ENCODE measurements at regions not wholly inside any gene's neighbourhood (a gene's known extent, or its start where the extent isn't known, plus 50 kb on each side); places are given as distances from the start of the nearest gene placed in this dataset.
A peak's percentile ranks its signal among the peaks of the same experiment; 100 is the strongest.

- intact Hi-C loops (cut with micrococcal nuclease) = no loop called here
- H3K4me1 Mint-ChIP-seq = peaks cover 2 to 9% (median 5%) of the 10 kb centered on the region in 4 donors
- DNase-seq = no peak
- peaks cover 0 to 23% (median 21%) of the 10 kb centered on the region in 8 donors for H3K9me3 Mint-ChIP-seq
- no peak overlapping the region for H3K4me3 Mint-ChIP-seq
- ChIA-PET CTCF (ENCODE audit: partially characterized antibody) (interaction anchor here (1.0 to 3.2 kb wide), 4 partner anchors 12 to 205 kb away, joined by 3 to 13 read pairs (median 4); no protein-coding TSS in a partner anchor), POLR2A (ENCODE audit: partially characterized antibody) (no interaction called here)
- peaks cover 7% of the 10 kb centered on the region for H3K4me1 ChIP-seq (ENCODE audit: insufficient read depth, low read length)
- H3K27me3 ChIP-seq (ENCODE audit: insufficient read depth, low read length) = peaks cover under 1% of the 10 kb centered on the region
- H3K36me3 ChIP-seq (ENCODE audit: insufficient read depth, low read length) = no peaks in the 10 kb centered on the region
- H3K27ac ChIP-seq (ENCODE audit: low read depth, low read length) = no peak overlapping the region
- no peak overlapping the region for H3K27ac Mint-ChIP-seq
- no peaks in the 10 kb centered on the region for H3K9me3 ChIP-seq (ENCODE audit: control insufficient read depth in 1 of 2, low read length in 2 of 2)
- no peak overlapping the region for H3K4me3 ChIP-seq (ENCODE audit: low read length in 2 of 2)
- H3K27me3 Mint-ChIP-seq = peaks cover 17 to 24% of the 10 kb centered on the region in 2 donors
- peaks cover 0 to 8% of the 10 kb centered on the region in 2 donors for H3K36me3 Mint-ChIP-seq
Measured at GRCh38 chr11:123258877-123259276, 63.8 kb upstream of the CLMP start.

DNA sequence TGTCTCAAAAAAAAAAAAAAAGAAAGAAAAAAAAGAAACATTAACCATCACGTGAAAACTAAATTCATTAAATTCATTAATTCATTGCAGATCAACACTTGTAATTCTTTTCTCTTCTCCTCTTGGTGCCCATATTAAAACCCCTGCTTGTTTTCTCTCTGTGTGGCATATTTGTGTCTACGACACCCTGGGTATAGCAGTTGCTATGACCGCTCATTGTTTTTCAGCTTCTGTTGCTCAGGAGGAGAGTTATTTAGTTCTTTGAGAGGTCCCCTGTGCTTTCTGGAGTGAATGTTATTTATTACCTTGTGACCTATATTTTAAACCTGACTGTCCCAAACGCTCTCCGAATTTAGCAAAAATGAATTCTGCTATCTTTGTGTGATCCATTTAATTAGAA, 62.3 kb upstream of the CLMP start:
- peaks cover 7% of the 10 kb centered on the region for H3K4me1 ChIP-seq (ENCODE audit: insufficient read depth, low read length)
- no peaks in the 10 kb centered on the region for H3K27me3 ChIP-seq (ENCODE audit: insufficient read depth, low read length)
- H3K27ac Mint-ChIP-seq = no peak overlapping the region
- H3K4me3 ChIP-seq (ENCODE audit: low read length in 2 of 2) = no peak overlapping the region
- peaks cover 0 to 23% (median 21%) of the 10 kb centered on the region in 8 donors for H3K9me3 Mint-ChIP-seq
- CTCF ChIA-PET (ENCODE audit: partially characterized antibody) = interaction anchor here (0.7 to 3.2 kb wide), 2 partner anchors 10 to 105 kb away, joined by 3 to 13 read pairs; no protein-coding TSS in a partner anchor
- H3K36me3 ChIP-seq (ENCODE audit: insufficient read depth, low read length) = no peaks in the 10 kb centered on the region
- H3K4me3 Mint-ChIP-seq = no peak overlapping the region
- intact Hi-C loops (cut with micrococcal nuclease) = no loop called here
- no peak overlapping the region for H3K27ac ChIP-seq (ENCODE audit: low read depth, low read length)
- POLR2A ChIA-PET (ENCODE audit: partially characterized antibody) = no interaction called here
- DNase-seq = no peak
- peaks cover 2 to 9% (median 5%) of the 10 kb centered on the region in 4 donors for H3K4me1 Mint-ChIP-seq
- H3K9me3 ChIP-seq (ENCODE audit: control insufficient read depth in 1 of 2, low read length in 2 of 2) = no peaks in the 10 kb centered on the region
- H3K27me3 Mint-ChIP-seq = peaks cover 14 to 17% of the 10 kb centered on the region in 2 donors
- H3K36me3 Mint-ChIP-seq = peaks cover 0 to 8% of the 10 kb centered on the region in 2 donors

DNA sequence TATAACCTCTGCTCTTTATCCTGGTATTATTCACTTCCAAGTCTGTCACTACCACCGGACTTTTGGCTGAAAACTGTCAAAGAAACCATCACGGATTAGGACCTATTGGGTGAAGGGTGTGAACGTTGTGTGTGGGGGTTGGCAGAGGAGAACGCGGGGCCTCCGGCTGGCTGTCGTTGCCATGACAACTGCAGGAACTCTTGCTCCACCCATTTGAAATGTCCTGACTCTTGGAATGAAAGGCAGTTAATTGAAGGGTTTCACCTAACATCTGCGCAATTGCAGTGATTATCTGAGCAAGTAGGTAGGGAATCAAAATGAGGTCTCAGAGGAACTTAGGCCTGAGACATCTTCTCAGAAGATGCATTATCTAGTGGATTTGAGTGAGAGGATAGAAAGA, 60.9 kb upstream of the CLMP start:
- Mint-ChIP-seq H3K9me3 (peaks cover 0 to 23% (median 21%) of the 10 kb centered on the region in 8 donors), H3K27me3 (peaks cover 13 to 14% of the 10 kb centered on the region in 2 donors), H3K27ac (peak overlapping the region in 1 of 7 donors; percentile 28), H3K36me3 (peaks cover 0 to 8% of the 10 kb centered on the region in 2 donors), H3K4me1 (no peaks in the 10 kb centered on the region), H3K4me3 (no peak overlapping the region)
- Histone ChIP-seq H3K27ac (ENCODE audit: low read depth, low read length) (no peak overlapping the region), H3K4me3 (ENCODE audit: low read length in 2 of 2) (no peak overlapping the region), H3K9me3 (ENCODE audit: control insufficient read depth in 1 of 2, low read length in 2 of 2) (no peaks in the 10 kb centered on the region), H3K27me3 (ENCODE audit: insufficient read depth, low read length) (no peaks in the 10 kb centered on the region), H3K4me1 (ENCODE audit: insufficient read depth, low read length) (no peaks in the 10 kb centered on the region), H3K36me3 (ENCODE audit: insufficient read depth, low read length) (no peaks in the 10 kb centered on the region)
- CTCF ChIA-PET (ENCODE audit: partially characterized antibody) = interaction anchor here (1.8 kb wide), 1 partner anchor 9 kb away, joined by 9 read pairs; no protein-coding TSS in a partner anchor
- POLR2A ChIA-PET (ENCODE audit: partially characterized antibody) = no interaction called here
- no peak for DNase-seq
- intact Hi-C loops (cut with micrococcal nuclease) = no loop called here

GRCh38 chr11:123254357-123254756, 59.3 kb upstream of the CLMP start:
- Histone ChIP-seq H3K27ac (ENCODE audit: low read depth, low read length) (no peak overlapping the region), H3K27me3 (ENCODE audit: insufficient read depth, low read length) (no peaks in the 10 kb centered on the region), H3K9me3 (ENCODE audit: control insufficient read depth in 1 of 2, low read length in 2 of 2) (no peaks in the 10 kb centered on the region), H3K4me1 (ENCODE audit: insufficient read depth, low read length) (no peaks in the 10 kb centered on the region), H3K36me3 (ENCODE audit: insufficient read depth, low read length) (no peaks in the 10 kb centered on the region), H3K4me3 (ENCODE audit: low read length in 2 of 2) (no peak overlapping the region)
- no peak overlapping the region for H3K4me3 Mint-ChIP-seq
- H3K27me3 Mint-ChIP-seq = peaks cover 15 to 17% of the 10 kb centered on the region in 2 donors
- H3K27ac Mint-ChIP-seq = no peak overlapping the region
- POLR2A ChIA-PET (ENCODE audit: partially characterized antibody) = no interaction called here
- H3K36me3 Mint-ChIP-seq = peaks cover 0 to 7% of the 10 kb centered on the region in 2 donors
- no peaks in the 10 kb centered on the region for H3K4me1 Mint-ChIP-seq
- H3K9me3 Mint-ChIP-seq = peaks cover 0 to 21% (median 17%) of the 10 kb centered on the region in 8 donors
- intact Hi-C loops (cut with micrococcal nuclease) = no loop called here
- DNase-seq = no peak
- CTCF ChIA-PET (ENCODE audit: partially characterized antibody) = no interaction called here

GRCh38 chr11:123253911-123254310, 58.9 kb upstream of the CLMP start:
- H3K27me3 Mint-ChIP-seq = peaks cover 17 to 18% of the 10 kb centered on the region in 2 donors

GRCh38 chr11:123253223-123253622, 58.2 kb upstream of the CLMP start:
- H3K27me3 Mint-ChIP-seq = peaks cover 17 to 20% of the 10 kb centered on the region in 2 donors
- Histone ChIP-seq H3K27me3 (ENCODE audit: insufficient read depth, low read length) (no peaks in the 10 kb centered on the region), H3K4me1 (ENCODE audit: insufficient read depth, low read length) (no peaks in the 10 kb centered on the region), H3K4me3 (ENCODE audit: low read length in 2 of 2) (no peak overlapping the region), H3K27ac (ENCODE audit: low read depth, low read length) (no peak overlapping the region), H3K36me3 (ENCODE audit: insufficient read depth, low read length) (no peaks in the 10 kb centered on the region), H3K9me3 (ENCODE audit: control insufficient read depth in 1 of 2, low read length in 2 of 2) (no peaks in the 10 kb centered on the region)
- no peak for DNase-seq
- intact Hi-C loops (cut with micrococcal nuclease) = no loop called here
- CTCF ChIA-PET (ENCODE audit: partially characterized antibody) = interaction anchor here (0.9 kb wide), 1 partner anchor 150 kb away, joined by 3 read pairs; no protein-coding TSS in a partner anchor
- no peak overlapping the region for H3K27ac Mint-ChIP-seq
- POLR2A ChIA-PET (ENCODE audit: partially characterized antibody) = no interaction called here
- no peak overlapping the region for H3K4me3 Mint-ChIP-seq
- peaks cover 0 to under 1% of the 10 kb centered on the region in 2 donors for H3K36me3 Mint-ChIP-seq
- H3K4me1 Mint-ChIP-seq = no peaks in the 10 kb centered on the region
- peaks cover 0 to 10% (median 7%) of the 10 kb centered on the region in 8 donors for H3K9me3 Mint-ChIP-seq

More at GRCh38 chr11:123253911-123254310, 58.9 kb upstream of the CLMP start:
- no peak overlapping the region for H3K4me3 ChIP-seq (ENCODE audit: low read length in 2 of 2)
- H3K4me1 ChIP-seq (ENCODE audit: insufficient read depth, low read length) = no peaks in the 10 kb centered on the region
- H3K27ac Mint-ChIP-seq = peak overlapping the region in 1 of 7 donors; percentile 24
- H3K4me1 Mint-ChIP-seq = no peaks in the 10 kb centered on the region
- no peak for DNase-seq
- peaks cover 0 to 4% of the 10 kb centered on the region in 2 donors for H3K36me3 Mint-ChIP-seq
- CTCF ChIA-PET (ENCODE audit: partially characterized antibody) = interaction anchor here (0.9 kb wide), 1 partner anchor 151 kb away, joined by 3 read pairs; no protein-coding TSS in a partner anchor
- no peaks in the 10 kb centered on the region for H3K36me3 ChIP-seq (ENCODE audit: insufficient read depth, low read length)
- intact Hi-C loops (cut with micrococcal nuclease) = no loop called here
- no peaks in the 10 kb centered on the region for H3K27me3 ChIP-seq (ENCODE audit: insufficient read depth, low read length)
- POLR2A ChIA-PET (ENCODE audit: partially characterized antibody) = no interaction called here
- H3K9me3 ChIP-seq (ENCODE audit: control insufficient read depth in 1 of 2, low read length in 2 of 2) = no peaks in the 10 kb centered on the region
- H3K9me3 Mint-ChIP-seq = peaks cover 0 to 17% (median 13%) of the 10 kb centered on the region in 8 donors
- H3K4me3 Mint-ChIP-seq = no peak overlapping the region
- no peak overlapping the region for H3K27ac ChIP-seq (ENCODE audit: low read depth, low read length)

DNA sequence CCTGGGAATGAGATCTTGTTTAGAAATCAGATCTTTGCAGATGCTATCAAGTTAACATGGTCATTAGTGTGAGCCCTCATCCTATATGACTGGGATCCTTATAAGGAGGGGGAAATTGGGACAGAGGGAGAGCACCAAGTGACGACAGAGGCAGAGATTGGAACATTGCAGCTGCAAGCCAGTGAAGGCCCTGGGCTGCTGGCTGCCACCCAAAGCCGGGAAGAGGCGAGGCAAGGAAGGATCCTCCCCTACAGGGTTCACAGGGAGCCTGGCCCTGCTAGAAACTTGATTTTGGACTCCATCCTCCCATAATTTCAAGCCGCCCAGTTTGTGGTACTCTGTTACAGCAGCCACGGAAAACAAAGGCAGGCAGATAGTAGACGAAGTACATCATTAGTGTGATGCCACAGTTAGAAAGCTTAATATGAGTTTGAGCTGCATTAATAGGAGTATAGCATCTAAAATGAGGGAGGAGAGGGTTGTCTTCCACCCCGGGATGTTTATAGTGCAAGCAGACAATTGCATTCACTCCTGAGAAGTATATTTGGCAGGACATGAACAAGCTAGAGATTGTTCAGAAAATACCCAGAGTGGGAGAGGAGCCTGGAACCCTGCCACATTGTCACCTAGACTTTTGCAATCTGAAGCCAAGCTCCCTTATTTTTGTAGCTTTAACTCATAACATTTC, 56.8 kb upstream of the CLMP start:
- peaks cover 18 to 21% of the 10 kb centered on the region in 2 donors for H3K27me3 Mint-ChIP-seq
- H3K36me3 ChIP-seq (ENCODE audit: insufficient read depth, low read length) = no peaks in the 10 kb centered on the region
- DNase-seq = no peak
- H3K4me1 Mint-ChIP-seq = peaks cover 3 to 7% (median 4%) of the 10 kb centered on the region in 4 donors
- H3K4me3 ChIP-seq (ENCODE audit: low read length in 2 of 2) = no peak overlapping the region
- ChIA-PET CTCF (ENCODE audit: partially characterized antibody) (interaction anchor here (1.2 to 3.2 kb wide), 4 partner anchors 9 to 149 kb away, joined by 3 to 19 read pairs (median 8); no protein-coding TSS in a partner anchor), POLR2A (ENCODE audit: partially characterized antibody) (no interaction called here)
- H3K27ac ChIP-seq (ENCODE audit: low read depth, low read length) = no peak overlapping the region
- intact Hi-C loops (cut with micrococcal nuclease) = no loop called here
- H3K9me3 ChIP-seq (ENCODE audit: control insufficient read depth in 1 of 2, low read length in 2 of 2) = no peaks in the 10 kb centered on the region
- H3K27me3 ChIP-seq (ENCODE audit: insufficient read depth, low read length) = no peaks in the 10 kb centered on the region
- no peaks in the 10 kb centered on the region for H3K4me1 ChIP-seq (ENCODE audit: insufficient read depth, low read length)
- no peak overlapping the region for H3K27ac Mint-ChIP-seq
- H3K4me3 Mint-ChIP-seq = no peak overlapping the region
- peaks cover 0 to 2% (median 0%) of the 10 kb centered on the region in 8 donors for H3K9me3 Mint-ChIP-seq
- H3K36me3 Mint-ChIP-seq = no peaks in the 10 kb centered on the region

Data from CD4-positive, alpha-beta memory T cell (primary cell).